Hematopoietic multipotent progenitor cell treated with erythropoietin and hydrocortisone succinate and interleukin-3 and kit ligand, for 17 days (in vitro differentiated cells): ENCODE measurements at regions not wholly inside any gene's neighbourhood (a gene's known extent, or its start where the extent isn't known, plus 50 kb on each side); places are given as distances from the start of the nearest gene placed in this dataset.
"Not testable (repeated sequence)": the region's sequence is repeated elsewhere in the genome, so short reads cannot be mapped to it uniquely, and the experiment has no call there.

ENCODE experiments used
- DNase-seq: peaks from one replicate; pipeline ENCODE4 v3.0.0-alpha.2; 2015; ENCODE audit warnings: low spot score

- no peak for DNase-seq
Measured at GRCh38 chr16:86932130-86932982, 354.0 kb downstream of the FOXL1 start.

- DNase-seq = no peak
Measured at GRCh38 chr16:86934581-86935375, 356.4 kb downstream of the FOXL1 start.

DNA sequence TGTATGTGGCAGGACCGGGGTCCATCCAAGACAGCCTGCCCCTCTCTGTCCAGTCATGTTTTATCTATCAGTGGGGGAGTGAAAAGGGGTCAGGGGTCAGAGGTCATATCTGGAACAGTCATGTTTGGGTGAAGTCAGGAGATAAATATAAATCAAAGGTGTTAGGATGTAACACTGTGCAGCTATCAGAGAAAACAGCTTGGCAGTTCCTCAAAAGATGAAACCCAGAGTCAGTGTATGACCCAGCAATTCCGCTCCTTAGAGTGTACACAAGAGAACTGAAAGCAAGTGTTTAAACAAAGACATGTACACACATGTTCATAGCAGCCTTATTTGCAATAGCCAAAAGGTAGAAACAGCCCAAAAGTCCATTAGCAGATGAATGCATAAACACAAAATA lies 361.3 kb downstream of the FOXL1 start:
- DNase-seq = no peak

DNA sequence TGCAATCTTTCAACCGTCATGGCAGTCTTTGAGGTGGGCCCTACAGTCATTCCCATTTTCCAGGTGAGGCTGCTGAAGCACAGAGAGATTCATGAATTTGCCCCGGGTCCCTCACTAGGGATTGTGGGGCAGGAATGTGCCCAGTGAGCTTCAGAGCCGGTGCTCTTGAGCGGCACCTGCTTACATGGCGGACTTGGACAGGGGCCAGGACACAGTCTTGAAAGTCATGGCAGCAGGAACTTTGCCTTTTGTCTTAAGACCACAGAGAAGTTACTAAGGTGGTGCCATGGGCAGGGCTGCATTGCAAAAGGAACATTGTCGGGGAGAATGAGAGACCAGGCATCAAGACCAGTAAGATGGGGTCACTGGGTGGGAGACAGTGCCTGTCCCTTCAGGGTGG lies 363.4 kb downstream of the FOXL1 start:
- no peak for DNase-seq

DNA sequence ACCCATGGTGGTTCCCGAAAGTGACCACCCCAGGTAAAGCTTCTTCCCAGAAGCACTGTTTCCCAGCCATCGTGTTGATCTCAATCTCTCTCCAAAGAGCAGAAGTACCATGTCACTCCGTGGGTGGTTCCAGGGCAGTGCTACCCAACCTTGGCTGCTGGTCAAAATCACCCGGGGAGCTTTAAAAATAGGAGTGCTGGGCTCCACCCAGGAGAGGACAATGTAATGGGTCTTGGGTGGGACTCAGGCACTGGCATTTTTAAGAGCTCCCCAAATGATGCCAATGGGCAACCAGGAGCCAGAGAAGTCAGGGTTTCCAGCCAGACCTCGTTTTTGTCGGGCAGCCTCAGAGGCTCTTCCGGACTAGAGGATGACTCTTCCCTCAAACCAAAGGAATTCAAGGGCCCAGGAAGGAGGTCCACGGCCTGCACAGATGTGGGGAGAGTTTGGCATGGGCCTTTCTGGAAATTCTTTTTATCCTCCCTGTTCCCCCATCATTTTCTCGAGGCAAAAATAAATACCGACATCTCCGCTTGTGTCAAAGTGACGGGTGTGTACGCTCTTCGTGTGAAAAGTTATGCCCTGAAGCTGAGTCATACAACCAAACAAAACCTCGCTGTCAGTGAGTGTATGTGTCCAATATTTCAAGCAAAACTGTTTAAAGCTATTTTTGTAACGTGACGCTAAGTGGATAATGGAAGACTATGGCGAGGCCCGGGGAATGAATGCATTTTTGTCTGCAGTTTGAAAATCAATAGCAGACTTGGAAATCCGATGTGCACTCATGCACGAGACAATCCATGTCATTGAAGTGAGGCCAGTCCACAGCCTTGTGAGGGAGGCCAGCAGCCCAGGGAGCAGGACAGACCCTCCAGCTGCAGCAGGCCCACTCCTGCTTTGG lies 364.1 kb downstream of the FOXL1 start:
- DNase-seq = no peak

- no peak for DNase-seq
Measured at GRCh38 chr16:86945166-86945900, 367.0 kb downstream of the FOXL1 start.

- no peak for DNase-seq
Measured at GRCh38 chr16:86946396-86946795, 368.0 kb downstream of the FOXL1 start.

DNA sequence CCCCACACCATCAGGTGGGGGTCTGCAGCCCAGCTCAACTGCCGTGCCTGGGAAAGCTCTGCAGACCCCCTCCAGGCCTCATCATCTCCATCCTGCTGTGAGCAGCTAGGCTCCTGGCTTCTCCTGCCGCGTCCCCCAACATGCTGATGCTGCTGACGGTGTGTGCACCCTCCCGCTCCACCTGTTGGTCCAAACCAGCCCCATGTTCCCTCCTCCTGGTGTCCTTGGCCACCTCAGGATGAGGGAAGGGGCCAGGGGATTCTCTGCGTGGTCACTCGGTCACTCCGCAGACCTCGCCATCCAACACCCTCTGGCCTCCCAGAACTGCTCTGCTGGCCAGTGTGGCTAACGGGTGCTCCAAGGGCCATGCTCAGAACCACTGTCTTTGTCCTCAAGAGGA lies 368.6 kb downstream of the FOXL1 start:
- no peak for DNase-seq

- no peak for DNase-seq
Measured at GRCh38 chr16:86948046-86948445, 369.1 kb downstream of the C16orf95 start.

DNA sequence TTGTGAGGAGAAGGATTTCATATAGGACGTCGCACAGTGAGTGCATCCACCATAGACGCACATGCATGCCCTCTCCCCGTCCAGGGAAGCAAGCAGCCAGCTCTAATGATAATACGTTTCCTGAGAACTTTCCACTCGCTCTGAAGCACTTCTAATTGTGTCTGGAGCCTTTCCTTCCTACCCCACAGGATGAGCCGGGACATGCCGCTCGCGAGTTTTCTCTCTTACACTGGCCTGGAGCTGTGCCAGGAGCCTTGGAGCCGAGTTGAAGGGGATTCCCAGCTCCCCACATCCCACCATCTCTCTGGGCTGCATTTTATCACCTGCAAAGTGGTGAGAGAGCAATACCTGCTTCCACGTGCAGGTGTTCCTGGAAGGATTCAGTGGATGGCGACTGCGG lies 368.1 kb downstream of the C16orf95 start:
- no peak for DNase-seq

GRCh38 chr16:86949630-86950029 lies 367.6 kb downstream of the C16orf95 start:
- no peak for DNase-seq

DNA sequence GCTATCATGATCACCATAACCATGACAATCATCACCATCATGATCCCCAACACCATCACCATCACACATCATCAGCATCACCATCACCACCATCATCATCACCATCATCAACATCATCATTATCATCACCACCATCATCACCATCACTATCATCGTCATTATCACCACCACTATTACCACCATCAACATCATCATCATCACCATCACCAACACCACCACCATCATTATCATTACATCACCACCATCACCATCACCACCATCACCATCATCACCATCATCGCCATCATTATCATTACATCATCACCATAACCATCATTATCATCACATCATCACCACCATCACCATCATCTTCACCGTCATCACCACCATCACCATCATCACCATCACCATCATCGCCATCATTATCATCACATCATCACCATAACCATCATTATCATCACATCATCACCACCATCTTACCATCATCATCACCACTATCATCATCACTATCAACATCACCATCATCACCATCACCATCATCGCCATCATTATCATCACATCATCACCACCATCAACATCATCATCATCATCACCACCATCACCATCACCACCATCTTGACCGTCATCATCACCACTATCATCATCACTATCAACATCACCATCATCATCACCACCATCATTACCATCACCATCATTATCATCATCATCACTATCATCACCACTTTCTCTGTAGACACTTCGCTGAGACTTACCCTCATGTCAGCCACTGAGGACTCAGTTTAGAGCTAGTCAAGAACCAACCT lies 366.0 kb downstream of the C16orf95 start:
- DNase-seq = no peak

GRCh38 chr16:86951831-86952598 lies 365.2 kb downstream of the C16orf95 start:
- no peak for DNase-seq

DNA sequence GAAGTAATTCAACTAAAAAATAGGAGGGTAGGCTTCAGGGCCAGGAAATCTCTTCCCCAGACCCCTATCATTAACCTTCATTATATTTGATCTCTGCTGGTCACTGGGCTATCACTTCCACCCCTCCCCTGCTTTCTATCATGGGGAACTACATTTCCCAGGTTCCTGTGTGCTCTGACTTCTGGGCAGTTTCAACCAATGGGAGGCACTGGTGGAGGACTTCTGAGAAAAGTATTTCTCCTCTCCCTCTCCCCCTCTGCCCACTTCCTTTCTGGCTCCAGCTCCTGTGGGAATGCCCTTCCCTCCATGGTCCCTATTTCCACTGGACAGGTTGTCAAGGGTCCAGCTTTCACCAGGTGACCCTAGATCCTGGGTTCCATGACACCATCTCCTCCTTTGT lies 364.4 kb downstream of the C16orf95 start:
- no peak for DNase-seq

GRCh38 chr16:86953631-86954391 lies 363.4 kb downstream of the C16orf95 start:
- DNase-seq = no peak

DNA sequence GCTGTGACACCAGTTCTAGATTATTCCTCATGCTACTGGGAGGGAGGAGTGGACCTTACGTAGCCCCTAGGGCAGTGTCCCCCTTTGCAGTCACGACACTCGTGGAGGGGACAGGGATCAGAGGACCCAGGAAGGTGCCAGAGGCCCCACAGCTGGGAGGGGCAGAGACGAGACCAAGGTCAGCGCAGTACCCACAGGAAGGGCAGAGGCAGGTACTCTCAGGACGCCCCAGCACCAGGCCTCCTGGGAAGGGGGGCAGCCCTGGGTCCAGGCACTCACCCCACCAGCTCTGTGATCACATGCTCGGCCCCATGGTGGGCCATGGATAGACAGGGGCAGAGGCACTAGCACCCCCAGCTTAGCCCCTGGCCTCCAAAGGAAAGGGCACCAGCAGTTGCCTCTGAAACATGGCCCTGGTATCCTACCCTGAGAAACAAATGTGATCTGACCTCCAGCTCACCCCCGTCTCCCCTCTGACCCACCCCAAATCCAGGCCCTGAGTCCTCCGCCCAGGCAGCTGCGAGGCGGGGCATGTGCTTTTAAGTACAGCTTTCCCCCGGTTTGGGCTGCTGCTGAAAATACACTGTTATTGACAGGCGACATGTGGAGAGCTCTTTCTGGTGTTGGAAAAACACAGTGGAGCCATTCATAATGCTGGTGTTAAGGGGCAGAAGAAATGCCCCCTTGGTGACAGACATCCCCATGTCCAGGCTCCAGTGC lies 361.9 kb downstream of the C16orf95 start:
- no peak for DNase-seq

DNA sequence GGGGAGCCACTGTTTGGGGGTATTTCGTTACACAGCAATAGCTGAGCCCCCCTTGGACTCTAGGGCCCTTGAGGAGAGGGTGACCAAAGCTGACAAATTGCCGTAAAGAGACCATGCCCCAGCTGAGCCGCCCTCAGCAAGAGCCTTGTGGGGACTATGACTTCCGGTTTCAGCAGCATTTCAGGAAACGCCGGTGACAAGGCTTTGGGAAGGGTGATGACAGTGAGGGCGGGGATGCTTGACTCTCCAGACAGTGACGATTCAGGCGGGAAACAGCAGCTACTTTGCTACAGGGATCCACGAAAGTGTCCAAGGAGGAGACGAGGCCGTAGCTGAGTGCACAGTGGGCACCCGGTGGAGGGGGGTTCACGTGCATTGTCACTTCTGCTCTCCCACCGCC lies 360.8 kb downstream of the C16orf95 start:
- DNase-seq = no peak

GRCh38 chr16:86957662-86958198 lies 359.5 kb downstream of the C16orf95 start:
- DNase-seq = not testable (repeated sequence)
